ENCODE measurements at regions not wholly inside any gene's neighbourhood (a gene's known extent, or its start where the extent isn't known, plus 50 kb on each side); places are given as distances from the start of the nearest gene placed in this dataset.

GRCh38 chr13:19123502-19123901 is 58.1 kb downstream of the TUBA3C start:
- TF ChIP-seq, protein P1, sequence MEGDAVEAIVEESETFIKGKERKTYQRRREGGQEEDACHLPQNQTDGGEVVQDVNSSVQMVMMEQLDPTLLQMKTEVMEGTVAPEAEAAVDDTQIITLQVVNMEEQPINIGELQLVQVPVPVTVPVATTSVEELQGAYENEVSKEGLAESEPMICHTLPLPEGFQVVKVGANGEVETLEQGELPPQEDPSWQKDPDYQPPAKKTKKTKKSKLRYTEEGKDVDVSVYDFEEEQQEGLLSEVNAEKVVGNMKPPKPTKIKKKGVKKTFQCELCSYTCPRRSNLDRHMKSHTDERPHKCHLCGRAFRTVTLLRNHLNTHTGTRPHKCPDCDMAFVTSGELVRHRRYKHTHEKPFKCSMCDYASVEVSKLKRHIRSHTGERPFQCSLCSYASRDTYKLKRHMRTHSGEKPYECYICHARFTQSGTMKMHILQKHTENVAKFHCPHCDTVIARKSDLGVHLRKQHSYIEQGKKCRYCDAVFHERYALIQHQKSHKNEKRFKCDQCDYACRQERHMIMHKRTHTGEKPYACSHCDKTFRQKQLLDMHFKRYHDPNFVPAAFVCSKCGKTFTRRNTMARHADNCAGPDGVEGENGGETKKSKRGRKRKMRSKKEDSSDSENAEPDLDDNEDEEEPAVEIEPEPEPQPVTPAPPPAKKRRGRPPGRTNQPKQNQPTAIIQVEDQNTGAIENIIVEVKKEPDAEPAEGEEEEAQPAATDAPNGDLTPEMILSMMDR (IDR thresholded peaks at IDR 0.05), result no peak
- TF ChIP-seq EP300 (IDR thresholded peaks at IDR 0.05) (no peak), POLR2A (IDR thresholded peaks at IDR 0.05) (no peak), POLR2AphosphoS5 (IDR thresholded peaks at IDR 0.05) (no peak)

Data from gastroesophageal sphincter (tissue), 3 donors.